ENCODE measurements at regions not wholly inside any gene's neighbourhood (a gene's known extent, or its start where the extent isn't known, plus 50 kb on each side); places are given as distances from the start of the nearest gene placed in this dataset.

DNA sequence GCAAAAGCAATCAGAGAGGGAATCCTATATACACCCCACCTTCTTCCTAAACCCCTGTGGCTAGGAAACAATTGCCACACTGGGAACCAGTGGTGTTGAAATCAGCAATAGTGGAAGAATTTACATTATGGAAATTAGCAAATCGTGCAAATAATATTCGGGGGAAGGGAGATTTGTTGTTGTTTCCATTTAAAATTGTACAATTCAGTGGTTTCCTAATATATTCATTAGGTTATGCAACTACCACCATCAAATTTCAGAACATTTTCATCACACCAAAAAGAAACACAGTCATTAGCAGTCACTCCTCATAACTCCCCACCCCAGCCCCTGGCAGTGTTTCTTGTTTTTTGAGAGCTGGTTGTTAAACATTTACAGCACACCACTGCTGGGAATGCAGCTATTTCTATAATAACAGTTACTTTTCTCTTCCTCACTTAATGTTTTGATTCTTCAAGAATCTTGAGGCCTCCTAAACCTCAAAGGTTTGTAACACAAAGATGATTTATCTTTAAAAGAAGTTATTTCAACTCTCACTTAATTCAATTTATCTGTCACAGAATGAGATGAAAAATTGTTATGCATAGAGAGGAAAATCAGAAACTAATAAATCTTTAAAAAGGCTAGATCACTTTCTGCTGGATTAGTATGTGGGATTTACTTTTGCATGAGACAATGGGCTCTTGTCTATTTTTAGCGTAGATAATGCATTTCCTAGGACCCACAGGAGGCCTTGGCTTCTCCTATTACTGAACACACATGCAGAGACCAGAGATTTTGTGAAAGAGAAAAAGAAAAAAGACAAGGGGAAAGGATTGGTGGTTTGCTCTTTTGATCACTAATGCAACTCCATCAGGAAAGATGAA, 91.8 kb upstream of the DAPK1 start:
- peaks cover 74 to 80% of the 10 kb centered on the region in 2 experiments for H3K4me1 Mint-ChIP-seq

More for the DNA sequence above, 91.8 kb upstream of the DAPK1 start:
- peaks cover 35% of the 10 kb centered on the region for H3K4me1 ChIP-seq (ENCODE audit: insufficient read depth, low read length)
- H2BK5ac ChIP-seq (ENCODE audit: insufficient read length, low read length): no peak overlapping the region
- DNase-seq: no peak
- no peak overlapping the region for H3K56ac ChIP-seq (ENCODE audit: insufficient read length, low read depth, low read length)
- peak overlapping the region; percentile 81 for H3K27ac ChIP-seq (ENCODE audit: insufficient read length, low read depth, low read length)
- no peaks in the 10 kb centered on the region; a peak in 1 of 7 replicates for H3K36me3 Mint-ChIP-seq (ENCODE audit: insufficient read depth in 1 of 3, low read depth in 3 of 3)
- no peaks in the 10 kb centered on the region for H3K9me3 ChIP-seq (ENCODE audit: control insufficient read depth, low read depth, low read length)
- no peak overlapping the region for H2AFZ ChIP-seq (ENCODE audit: low read length)
- H3K4ac ChIP-seq (ENCODE audit: low read depth, low read length): no peak overlapping the region
- H3K14ac ChIP-seq (ENCODE audit: insufficient read depth, low read length): no peak overlapping the region
- H3K23me2 ChIP-seq (ENCODE audit: insufficient read length, low read depth, low read length, poor library complexity, severe bottlenecking): no peaks in the 10 kb centered on the region
- TF ChIP-seq, protein P1, sequence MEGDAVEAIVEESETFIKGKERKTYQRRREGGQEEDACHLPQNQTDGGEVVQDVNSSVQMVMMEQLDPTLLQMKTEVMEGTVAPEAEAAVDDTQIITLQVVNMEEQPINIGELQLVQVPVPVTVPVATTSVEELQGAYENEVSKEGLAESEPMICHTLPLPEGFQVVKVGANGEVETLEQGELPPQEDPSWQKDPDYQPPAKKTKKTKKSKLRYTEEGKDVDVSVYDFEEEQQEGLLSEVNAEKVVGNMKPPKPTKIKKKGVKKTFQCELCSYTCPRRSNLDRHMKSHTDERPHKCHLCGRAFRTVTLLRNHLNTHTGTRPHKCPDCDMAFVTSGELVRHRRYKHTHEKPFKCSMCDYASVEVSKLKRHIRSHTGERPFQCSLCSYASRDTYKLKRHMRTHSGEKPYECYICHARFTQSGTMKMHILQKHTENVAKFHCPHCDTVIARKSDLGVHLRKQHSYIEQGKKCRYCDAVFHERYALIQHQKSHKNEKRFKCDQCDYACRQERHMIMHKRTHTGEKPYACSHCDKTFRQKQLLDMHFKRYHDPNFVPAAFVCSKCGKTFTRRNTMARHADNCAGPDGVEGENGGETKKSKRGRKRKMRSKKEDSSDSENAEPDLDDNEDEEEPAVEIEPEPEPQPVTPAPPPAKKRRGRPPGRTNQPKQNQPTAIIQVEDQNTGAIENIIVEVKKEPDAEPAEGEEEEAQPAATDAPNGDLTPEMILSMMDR (conservative IDR thresholded peaks at IDR 0.05): no peak
- H2BK12ac ChIP-seq (ENCODE audit: insufficient read length, low read depth, low read length): no peak overlapping the region
- H3K4me2 ChIP-seq (ENCODE audit: insufficient read depth, insufficient read length, low read length): peak overlapping the region; percentile 39
- peak overlapping the region; percentile 6 to 8; a peak in 3 of 5 replicates for H3K4me3 Mint-ChIP-seq
- H4K8ac ChIP-seq (replicated peaks; ENCODE audit: insufficient read length, low read depth, low read length): no peak overlapping the region
- WGBS (ENCODE audit: extremely low coverage, insufficient read length, low lambda C conversion rate): no CpG with 5 or more reads among the region's 3 CpGs
- no peak overlapping the region for H2BK15ac ChIP-seq (ENCODE audit: low read depth, low read length)
- no peak overlapping the region for H3K18ac ChIP-seq (ENCODE audit: insufficient read length, low read depth, low read length)
- H4K20me1 ChIP-seq (ENCODE audit: control insufficient read depth, insufficient read depth, insufficient read length): no peaks in the 10 kb centered on the region
- no peaks in the 10 kb centered on the region for H3K79me2 ChIP-seq (ENCODE audit: insufficient read depth, low read length)
- H3K23ac ChIP-seq (ENCODE audit: insufficient read length, low read depth, low read length): no peak overlapping the region
- no peaks in the 10 kb centered on the region for H3K79me1 ChIP-seq (ENCODE audit: insufficient read depth, low read depth, low read length, poor library complexity, severe bottlenecking)
- H3T11ph ChIP-seq (ENCODE audit: low read length): no peak overlapping the region
- no peak overlapping the region for H2BK120ac ChIP-seq (ENCODE audit: low read depth, low read length, poor library complexity, severe bottlenecking)
- no peak overlapping the region for H2BK20ac ChIP-seq (ENCODE audit: low read depth, low read length, poor library complexity, severe bottlenecking)
- no peak overlapping the region for H4K91ac ChIP-seq (ENCODE audit: insufficient read length, low read depth, low read length)
- H3K9me3 Mint-ChIP-seq: no peaks in the 10 kb centered on the region
- no peak overlapping the region for H2AK5ac ChIP-seq (ENCODE audit: insufficient read length, low read length)
- H3K27me3 Mint-ChIP-seq (ENCODE audit: low read depth): no peaks in the 10 kb centered on the region
- H3K9ac ChIP-seq (ENCODE audit: extremely low read depth, insufficient read length, low read length): no peak overlapping the region
- H4K5ac ChIP-seq (ENCODE audit: insufficient read length, low read depth, low read length): no peak overlapping the region
- H3K27ac Mint-ChIP-seq: peak overlapping the region; percentile 63 to 92 (median 74)
- no peaks in the 10 kb centered on the region for H3K27me3 ChIP-seq (ENCODE audit: insufficient read depth, low read length)
